ENCODE measurements at regions not wholly inside any gene's neighbourhood (a gene's known extent, or its start where the extent isn't known, plus 50 kb on each side); places are given as distances from the start of the nearest gene placed in this dataset.

- TF ChIP-seq CTCF (IDR thresholded peaks at IDR 0.05) (no peak), POLR2A (IDR thresholded peaks at IDR 0.05) (no peak)
Measured at GRCh38 chrY:7545060-7545459, 633.5 kb upstream of the AMELY start.
